NOMO-1 treated with DMSO at 0.1 percent for 48 hours (cell line): ENCODE measurements at regions not wholly inside any gene's neighbourhood (a gene's known extent, or its start where the extent isn't known, plus 50 kb on each side); places are given as distances from the start of the nearest gene placed in this dataset.

Experiments
- DNase-seq: peaks from one replicate; lab custom pipeline; 2025; ENCODE audit not compliant: unreplicated experiment; lab: John Stamatoyannopoulos, UW

GRCh38 chr14:30296931-30297405 lies 262.0 kb upstream of the G2E3 start:
- no peak for DNase-seq

DNA sequence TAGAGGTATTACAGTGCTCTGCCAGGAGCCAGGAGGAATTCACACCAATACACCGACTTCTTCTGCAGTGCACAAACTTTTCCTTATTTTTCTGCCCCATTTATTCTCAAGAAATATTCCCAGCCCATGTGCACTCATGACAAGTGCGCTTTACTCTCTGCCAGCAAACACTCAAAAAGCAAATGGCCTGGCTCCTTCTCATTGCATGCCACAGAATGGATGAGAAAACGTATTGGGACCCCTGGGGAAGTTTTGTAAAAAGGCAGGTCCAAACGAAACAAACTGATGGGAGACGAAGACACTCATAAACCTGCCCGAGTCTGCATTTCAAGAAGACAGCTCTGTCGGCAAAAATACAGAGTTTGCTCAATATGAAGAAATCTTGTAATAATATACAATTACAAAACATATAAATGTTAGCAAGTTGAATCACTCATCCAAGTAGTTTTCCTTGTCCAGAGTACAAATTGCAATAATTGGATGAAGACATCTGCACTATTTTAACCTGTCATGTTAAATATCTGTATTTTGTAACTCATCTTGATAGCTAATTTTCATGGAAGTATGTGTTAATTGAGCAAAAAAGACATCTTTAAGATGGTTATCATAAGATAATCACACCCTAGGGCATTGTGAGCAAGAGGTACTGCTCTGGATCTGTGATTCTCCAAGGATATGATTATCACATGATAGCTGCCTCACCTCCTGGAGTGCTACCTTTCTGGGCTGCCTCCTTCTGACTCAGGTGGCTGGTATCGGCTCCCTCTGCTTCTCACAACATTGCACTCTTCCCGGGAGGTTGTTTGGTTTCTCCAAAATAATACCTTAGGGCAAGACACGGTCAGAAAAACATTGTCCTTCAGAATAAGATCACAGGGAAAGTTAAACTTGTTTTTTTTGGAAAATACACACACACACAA lies 260.8 kb upstream of the G2E3 start:
- no peak for DNase-seq

DNA sequence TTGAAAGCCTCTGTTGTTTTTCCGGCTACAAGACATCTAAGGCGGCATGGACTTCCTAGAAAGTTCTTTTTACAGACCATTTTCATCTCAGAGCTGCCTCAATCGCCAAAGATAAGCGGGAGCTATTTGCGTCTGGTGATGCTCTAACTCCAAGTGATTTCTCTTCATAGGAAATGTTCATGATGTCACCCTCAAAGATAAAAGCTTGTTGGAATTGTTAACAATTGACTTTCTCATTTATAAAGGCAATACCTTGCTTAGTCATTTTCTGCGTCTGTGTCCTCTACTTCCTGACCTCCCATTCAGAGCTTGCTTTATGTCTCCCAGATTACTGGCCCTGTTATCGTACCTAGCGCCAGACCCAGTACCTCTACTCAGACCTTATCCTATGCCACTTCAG lies 259.0 kb upstream of the G2E3 start:
- DNase-seq = no peak

GRCh38 chr14:30303350-30303749 lies 255.6 kb upstream of the G2E3 start:
- DNase-seq = no peak

GRCh38 chr14:30305346-30305745 lies 253.6 kb upstream of the G2E3 start:
- DNase-seq = no peak

- no peak for DNase-seq
Observed at GRCh38 chr14:30309405-30309804, 249.6 kb upstream of the G2E3 start.

- DNase-seq = no peak
Observed at GRCh38 chr14:30312214-30312613, 246.7 kb upstream of the G2E3 start.

DNA sequence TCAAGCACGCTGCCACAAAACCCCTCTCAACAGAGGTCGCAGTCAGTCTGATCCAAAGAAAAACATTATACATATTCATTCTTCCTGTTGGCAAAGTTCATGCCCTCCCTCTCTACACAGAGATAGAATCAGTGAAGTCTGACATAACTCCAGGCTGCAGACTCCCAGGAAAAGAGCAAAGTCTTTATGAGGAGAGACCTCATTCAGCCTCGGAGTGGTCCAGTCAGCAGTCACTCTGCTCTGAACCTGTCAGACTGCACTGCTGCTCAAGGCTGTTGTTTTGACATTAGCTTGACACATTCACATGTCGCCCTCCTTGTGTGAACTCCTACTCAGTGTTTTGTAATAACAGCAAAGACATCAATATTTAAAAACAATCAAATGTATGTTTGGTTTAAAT lies 241.2 kb upstream of the G2E3 start:
- no peak for DNase-seq

GRCh38 chr14:30322819-30323218 lies 236.1 kb upstream of the G2E3 start:
- DNase-seq = no peak

GRCh38 chr14:30330033-30330432 lies 228.9 kb upstream of the G2E3 start:
- no peak for DNase-seq

GRCh38 chr14:30330445-30330844 lies 228.5 kb upstream of the G2E3 start:
- no peak for DNase-seq

DNA sequence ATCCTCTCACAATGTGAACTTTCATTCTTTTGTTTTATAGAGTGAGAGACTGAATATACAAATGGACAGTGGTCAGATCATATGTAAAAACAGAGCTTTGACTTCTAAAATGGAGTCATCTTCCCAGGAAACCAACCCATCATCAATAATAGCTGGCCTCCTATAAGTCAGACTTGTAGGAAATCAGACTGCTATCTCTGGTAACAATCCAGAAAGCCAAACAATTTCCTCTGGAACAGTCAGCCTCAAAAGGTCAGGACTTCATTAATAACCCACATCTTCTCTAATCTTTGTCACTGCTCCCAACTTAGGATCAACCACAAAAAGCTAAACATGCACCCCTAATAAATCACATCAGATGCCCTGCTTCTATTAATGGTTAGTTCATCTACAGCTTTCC lies 227.9 kb upstream of the G2E3 start:
- no peak for DNase-seq

- DNase-seq = no peak
Observed at GRCh38 chr14:30332374-30332773, 226.6 kb upstream of the G2E3 start.

DNA sequence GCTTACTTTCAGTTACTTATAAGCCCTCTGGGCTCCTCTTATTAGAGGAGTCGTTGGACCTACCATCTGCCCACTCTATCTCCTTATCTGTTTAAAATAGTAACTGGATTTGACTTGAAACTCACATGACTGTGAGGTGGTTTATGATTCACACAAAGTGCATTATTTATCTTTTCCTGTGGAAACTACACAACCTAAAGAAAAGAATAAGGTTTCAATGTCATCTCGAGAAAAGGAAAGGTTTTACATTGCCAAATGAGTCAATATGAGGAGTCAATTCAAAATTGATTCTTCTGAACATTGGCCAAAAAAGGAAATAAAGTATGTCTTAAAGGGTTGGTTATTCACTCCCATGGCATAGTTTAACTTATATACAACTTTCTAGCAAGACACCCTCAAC lies 225.0 kb upstream of the G2E3 start:
- DNase-seq = no peak

GRCh38 chr14:30337456-30337855 lies 221.5 kb upstream of the G2E3 start:
- no peak for DNase-seq

DNA sequence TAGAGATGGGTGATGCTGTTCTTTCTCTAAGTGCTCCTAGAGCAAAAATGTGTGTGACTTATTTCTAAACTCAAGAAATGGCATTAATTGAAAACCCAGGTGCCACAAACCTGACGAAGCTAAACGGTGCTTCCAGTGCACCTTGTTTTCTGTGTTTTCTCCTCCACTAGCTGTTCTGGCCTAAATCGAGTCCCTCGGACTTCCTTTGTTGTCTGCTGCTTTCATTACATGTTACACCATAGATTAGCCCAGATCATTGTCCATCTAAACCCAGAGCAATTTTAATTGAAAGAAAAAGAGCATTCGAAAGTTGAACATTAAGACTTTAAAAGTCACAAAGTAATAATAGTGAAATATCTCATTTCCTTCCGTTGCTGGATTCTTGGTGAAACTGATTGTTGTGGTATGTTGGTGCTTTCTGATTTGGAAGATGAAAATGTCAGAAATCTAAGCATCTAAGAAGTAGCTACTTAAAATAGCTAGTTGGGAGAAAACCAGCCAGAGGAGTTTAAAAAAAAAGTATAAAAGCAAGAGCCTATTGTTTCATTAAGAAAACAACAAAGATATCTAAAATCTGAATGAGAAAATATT lies 219.6 kb upstream of the G2E3 start:
- no peak for DNase-seq

GRCh38 chr14:30340495-30340894 lies 218.5 kb upstream of the G2E3 start:
- DNase-seq = no peak

- DNase-seq = no peak
Observed at GRCh38 chr14:30345511-30345910, 213.4 kb upstream of the G2E3 start.

- no peak for DNase-seq
Observed at GRCh38 chr14:30348445-30348844, 210.5 kb upstream of the G2E3 start.

DNA sequence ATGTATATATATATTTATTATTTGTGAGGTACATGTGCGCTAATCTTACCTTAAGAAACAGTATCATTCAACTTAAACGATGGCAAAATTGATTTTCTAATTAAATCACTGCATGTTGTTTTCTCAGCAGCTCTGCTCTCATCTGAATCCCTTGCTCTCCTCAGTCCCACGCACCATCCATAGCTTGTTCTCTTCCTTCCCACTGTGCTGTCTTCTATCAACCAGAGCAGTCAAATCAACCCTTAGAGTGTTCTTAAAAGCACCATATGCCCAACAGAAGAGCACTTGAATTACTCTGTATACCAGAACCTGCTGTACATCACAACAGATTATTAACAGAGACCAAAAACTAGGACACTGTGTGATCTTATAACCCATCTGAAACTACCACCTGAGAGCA lies 209.4 kb upstream of the G2E3 start:
- no peak for DNase-seq

GRCh38 chr14:30354439-30354838 lies 204.5 kb upstream of the G2E3 start:
- no peak for DNase-seq

DNA sequence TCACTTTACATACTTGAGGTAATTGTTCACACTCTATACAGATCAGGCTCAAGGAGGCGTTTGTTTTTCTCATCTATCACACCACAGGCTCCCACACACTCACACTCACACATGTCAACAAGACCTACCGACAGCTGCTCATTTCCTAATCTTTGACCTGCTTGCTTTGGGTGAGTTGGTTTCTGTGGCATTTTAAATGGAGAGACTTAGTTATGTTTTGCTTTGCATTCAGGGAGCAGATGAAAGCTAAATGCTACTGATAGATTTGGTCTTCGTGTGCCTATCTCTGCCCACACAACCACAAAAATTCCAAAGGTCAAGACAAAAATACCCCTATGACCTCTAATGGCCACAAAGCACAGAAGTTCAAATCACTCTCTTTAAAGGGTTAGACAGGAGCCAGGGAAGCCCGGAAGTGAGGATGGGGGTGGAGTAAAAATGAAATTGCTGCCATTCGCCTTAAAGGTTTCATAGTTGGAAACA lies 203.5 kb upstream of the G2E3 start:
- DNase-seq = no peak
